Smooth muscle cell (in vitro differentiated cells): ENCODE measurements at regions not wholly inside any gene's neighbourhood (a gene's known extent, or its start where the extent isn't known, plus 50 kb on each side); places are given as distances from the start of the nearest gene placed in this dataset.
"Not testable (repeated sequence)": the region's sequence is repeated elsewhere in the genome, so short reads cannot be mapped to it uniquely, and the experiment has no call there.

Experiments
- DNase-seq: peaks from one replicate; lab custom pipeline; 2025; ENCODE audit not compliant: unreplicated experiment; lab: John Stamatoyannopoulos, UW
- H2AFZ ChIP-seq: fragments of 200-600 bp; sonication (generic); 2 replicates; pipeline ENCODE4 v1.6.0; 2016; ENCODE audit warnings: antibody characterized with exemption, low read depth, mild to moderate bottlenecking
- H3F3A ChIP-seq: fragments of 200-600 bp; sonication (generic); 2 replicates; pipeline ENCODE4 v1.6.0; 2017; ENCODE audit warnings: antibody characterized with exemption, low read depth
- H3K27ac ChIP-seq: fragments of 200-600 bp; sonication (generic); 2 replicates; pipeline ENCODE4 v1.5.1; 2016; ENCODE audit warnings: low read depth, mild to moderate bottlenecking
- H3K27me3 ChIP-seq: fragments of 200-600 bp; sonication (generic); 2 replicates; pipeline ENCODE4 v1.6.1; 2016; ENCODE audit warnings: low read depth, mild to moderate bottlenecking
- H3K36me3 ChIP-seq: fragments of 200-600 bp; sonication (generic); 2 replicates; pipeline ENCODE4 v1.5.1; 2016; ENCODE audit warnings: low read depth
- H3K4me1 ChIP-seq: fragments of 200-600 bp; sonication (generic); 2 replicates; pipeline ENCODE4 v1.5.1; 2016; ENCODE audit warnings: low read depth
- H3K4me2 ChIP-seq: fragments of 200-600 bp; sonication (generic); 2 replicates; pipeline ENCODE4 v1.6.0; 2016; ENCODE audit warnings: mild to moderate bottlenecking
- H3K4me3 ChIP-seq: fragments of 200-600 bp; sonication (generic); 2 replicates; pipeline ENCODE4 v1.5.1; 2016; ENCODE audit warnings: mild to moderate bottlenecking
- H3K79me2 ChIP-seq: fragments of 200-600 bp; sonication (generic); 2 replicates; pipeline ENCODE4 v1.6.0; 2016; ENCODE audit warnings: low read depth, mild to moderate bottlenecking
- H3K9ac ChIP-seq: fragments of 200-600 bp; sonication (generic); 2 replicates; pipeline ENCODE4 v1.6.0; 2016; ENCODE audit warnings: low read depth
- H3K9me3 ChIP-seq: fragments of 200-600 bp; sonication (generic); replicated peaks from 2 replicates; pipeline ENCODE4 v1.5.1; 2016; ENCODE audit warnings: low read depth
- H4K20me1 ChIP-seq: fragments of 200-600 bp; sonication (generic); 2 replicates; pipeline ENCODE4 v1.6.0; 2016; ENCODE audit warnings: low read depth
- CTCF ChIP-seq: fragments of 200-600 bp; sonication (generic); IDR thresholded peaks from 2 replicates; pipeline ENCODE4 v1.5.1; 2017; ENCODE audit warnings: borderline replicate concordance, mild to moderate bottlenecking, antibody characterized with exemption; ENCODE audit not compliant: insufficient read depth, poor library complexity, severe bottlenecking
- WGBS: methylation state at CpG from one replicate; pipeline ENCODE4 v1.1.7; 2016; ENCODE audit warnings: low lambda C conversion rate; 5-methylcytosine and 5-hydroxymethylcytosine counted together

- 83% methylated on average over 2 of the region's 2 CpGs for WGBS
- H3K9me3 ChIP-seq, result no peaks in the 10 kb centered on the region
- no peaks in the 10 kb centered on the region for H3K27me3 ChIP-seq
- H2AFZ ChIP-seq, result no peak overlapping the region
- no peak overlapping the region for H3K4me2 ChIP-seq
- no peak overlapping the region for H3K27ac ChIP-seq
- DNase-seq, result no peak
- H3F3A ChIP-seq, result no peaks in the 10 kb centered on the region
- no peaks in the 10 kb centered on the region for H3K36me3 ChIP-seq
- H3K79me2 ChIP-seq, result no peaks in the 10 kb centered on the region
- H3K9ac ChIP-seq, result no peak overlapping the region
- no peak for TF ChIP-seq CTCF
- no peaks in the 10 kb centered on the region for H4K20me1 ChIP-seq
- H3K4me3 ChIP-seq, result no peak overlapping the region
- no peaks in the 10 kb centered on the region for H3K4me1 ChIP-seq
Observed at GRCh38 chr11:109062445-109062844, 359.5 kb upstream of the C11orf87 start.

GRCh38 chr11:109062871-109063270 lies 359.1 kb upstream of the C11orf87 start:
- Histone ChIP-seq H3K36me3 (no peaks in the 10 kb centered on the region), H3K4me2 (no peak overlapping the region), H3K9ac (no peak overlapping the region), H3K9me3 (no peaks in the 10 kb centered on the region), H3K4me1 (no peaks in the 10 kb centered on the region), H3F3A (no peaks in the 10 kb centered on the region), H3K27ac (no peak overlapping the region), H2AFZ (no peak overlapping the region), H3K4me3 (no peak overlapping the region), H3K79me2 (no peaks in the 10 kb centered on the region), H4K20me1 (no peaks in the 10 kb centered on the region), H3K27me3 (no peaks in the 10 kb centered on the region)
- no peak for DNase-seq
- no peak for TF ChIP-seq CTCF
- WGBS, result 83% methylated on average over 2 of the region's 2 CpGs

GRCh38 chr11:109064618-109065311 lies 357.2 kb upstream of the C11orf87 start:
- not testable (repeated sequence) for H3K27ac ChIP-seq, H3K4me3 ChIP-seq, H3K36me3 ChIP-seq, H2AFZ ChIP-seq, DNase-seq, H3F3A ChIP-seq, H3K9ac ChIP-seq, H3K27me3 ChIP-seq, H3K9me3 ChIP-seq, H4K20me1 ChIP-seq, H3K4me2 ChIP-seq, H3K79me2 ChIP-seq, H3K4me1 ChIP-seq
- 94% methylated on average over 5 of the region's 5 CpGs for WGBS

- Histone ChIP-seq H3K36me3 (no peaks in the 10 kb centered on the region), H3K9ac (no peak overlapping the region), H3F3A (no peaks in the 10 kb centered on the region), H3K27me3 (no peaks in the 10 kb centered on the region), H3K9me3 (peaks cover 4% of the 10 kb centered on the region), H4K20me1 (no peaks in the 10 kb centered on the region), H2AFZ (no peak overlapping the region), H3K79me2 (no peaks in the 10 kb centered on the region), H3K4me1 (no peaks in the 10 kb centered on the region), H3K27ac (no peak overlapping the region), H3K4me2 (no peak overlapping the region), H3K4me3 (no peak overlapping the region)
- TF ChIP-seq CTCF, result no peak
- no peak for DNase-seq
Observed at GRCh38 chr11:109071262-109071661, 350.7 kb upstream of the C11orf87 start.
